ENCODE measurements at regions not wholly inside any gene's neighbourhood (a gene's known extent, or its start where the extent isn't known, plus 50 kb on each side); places are given as distances from the start of the nearest gene placed in this dataset.

GRCh38 chr13:89072979-89073378, 1401.8 kb downstream of the SLITRK5 start:
- intact Hi-C loops (cut with micrococcal nuclease), result no loop called here
- no peak for DNase-seq
- Histone ChIP-seq H3K56ac (ENCODE audit: extremely low read depth, insufficient read depth, low read length) (no peak overlapping the region), H2BK120ac (ENCODE audit: low read depth, low read length) (no peak overlapping the region), H2AFZ (replicated peaks; ENCODE audit: low read length, poor library complexity) (no peak overlapping the region), H4K91ac (ENCODE audit: insufficient read depth, low read depth, low read length) (no peak overlapping the region), H3K27ac (ENCODE audit: insufficient read depth, low read length) (no peak overlapping the region), H3K18ac (ENCODE audit: low read depth, low read length) (no peak overlapping the region), H2AK5ac (ENCODE audit: low read depth, low read length) (no peak overlapping the region), H3K4ac (ENCODE audit: low read depth, low read length) (no peak overlapping the region), H2BK15ac (ENCODE audit: low read depth, low read length) (no peak overlapping the region), H4K20me1 (ENCODE audit: insufficient read depth, low read length) (no peaks in the 10 kb centered on the region), H3K14ac (replicated peaks; ENCODE audit: low read depth, low read length) (no peak overlapping the region), H2BK5ac (ENCODE audit: low read depth, low read length, poor library complexity, severe bottlenecking) (no peak overlapping the region), H3K36me3 (ENCODE audit: control insufficient read depth, insufficient read depth, low read length) (no peaks in the 10 kb centered on the region), H3K23ac (ENCODE audit: low read depth, low read length) (no peak overlapping the region), H3K9me1 (ENCODE audit: insufficient read depth, low read length) (no peaks in the 10 kb centered on the region), H3K4me3 (ENCODE audit: insufficient read depth, low read depth, low read length) (no peak overlapping the region), H3K9me3 (ENCODE audit: control insufficient read depth, insufficient read depth, low read length) (peaks cover 4% of the 10 kb centered on the region), H3K9ac (ENCODE audit: low read depth, low read length) (no peak overlapping the region), H4K5ac (ENCODE audit: low read depth, low read length) (no peak overlapping the region), H4K8ac (ENCODE audit: low read depth in 2 of 2, low read length in 2 of 2) (no peak overlapping the region), H2BK20ac (ENCODE audit: low read depth, low read length) (no peak overlapping the region), H3K4me1 (ENCODE audit: control insufficient read depth, insufficient read depth, low read length) (no peaks in the 10 kb centered on the region), H3K27me3 (ENCODE audit: control insufficient read depth, insufficient read depth, low read length) (no peaks in the 10 kb centered on the region), H2AK9ac (replicated peaks; ENCODE audit: low read depth, low read length, poor library complexity) (no peak overlapping the region), H3K4me2 (ENCODE audit: low read depth, low read length) (no peak overlapping the region), H3K79me1 (ENCODE audit: low read depth in 1 of 2, low read length in 2 of 2) (no peaks in the 10 kb centered on the region)
- in situ Hi-C loops (cut with MboI; ENCODE audit: low sequenced_read_pairs), result no loop called here
- dilution Hi-C loops (cut with HindIII; ENCODE audit: low sequenced_read_pairs, unreplicated experiment), result no loop called here
- TF ChIP-seq CEBPB (IDR thresholded peaks at IDR 0.05; ENCODE audit: low read depth, low read length) (no peak), MAFK (IDR thresholded peaks at IDR 0.05; ENCODE audit: low read depth, low read length) (no peak), FOS (IDR thresholded peaks at IDR 0.05; ENCODE audit: low read depth, low read length) (no peak), RFX5 (IDR thresholded peaks at IDR 0.05; ENCODE audit: low read depth, low read length) (no peak), NFE2L2 (IDR thresholded peaks at IDR 0.05; ENCODE audit: low read depth, low read length) (no peak), CTCF (conservative IDR thresholded peaks at IDR 0.05; ENCODE audit: low read depth, low read length) (no peak), MXI1 (IDR thresholded peaks at IDR 0.05; ENCODE audit: borderline replicate concordance, low read depth, low read length) (no peak), SMC3 (IDR thresholded peaks at IDR 0.05; ENCODE audit: low read depth, low read length) (no peak), RAD21 (IDR thresholded peaks at IDR 0.05; ENCODE audit: low read length) (no peak), RCOR1 (IDR thresholded peaks at IDR 0.05; ENCODE audit: insufficient replicate concordance, low read length) (no peak), ELK1 (IDR thresholded peaks at IDR 0.05; ENCODE audit: borderline replicate concordance, low read depth, low read length) (no peak), MAZ (IDR thresholded peaks at IDR 0.05; ENCODE audit: borderline replicate concordance, low read depth, low read length) (no peak), BHLHE40 (IDR thresholded peaks at IDR 0.05; ENCODE audit: low read depth, low read length) (no peak)
- no CpG with 5 or more reads among the region's 1 CpG for WGBS, 2 experiments (ENCODE audit: extremely low coverage in 2 of 2, insufficient read length in 1 of 2)
- ChIA-PET POLR2A (ENCODE audit: unreplicated experiment) (no interaction called here), CTCF (no interaction called here)
- ATAC-seq (ENCODE audit: low read depth), result no peak
- no TSS peak for BruUV-seq (replicated peaks)

Data from IMR-90 (cell line).